ENCODE measurements at regions not wholly inside any gene's neighbourhood (a gene's known extent, or its start where the extent isn't known, plus 50 kb on each side); places are given as distances from the start of the nearest gene placed in this dataset.
"Not testable (repeated sequence)": the region's sequence is repeated elsewhere in the genome, so short reads cannot be mapped to it uniquely, and the experiment has no call there.

DNA sequence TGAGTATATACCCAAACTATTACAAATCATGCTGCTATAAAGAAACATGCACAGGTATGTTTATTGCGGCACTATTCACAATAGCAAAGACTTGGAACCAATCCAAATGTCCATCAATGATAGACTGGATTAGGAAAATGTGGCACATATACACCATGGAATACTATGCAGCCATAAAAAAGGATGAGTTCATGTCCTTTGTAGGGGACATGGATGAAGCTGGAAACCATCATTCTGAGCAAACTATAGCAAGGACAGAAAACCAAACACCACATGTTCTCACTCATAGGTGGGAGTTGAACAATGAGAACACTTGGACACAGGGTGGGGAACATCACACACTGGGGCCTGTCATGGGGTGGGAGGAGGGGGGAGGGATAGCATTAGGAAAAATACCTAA is 672.7 kb upstream of the CTNND2 start:
- TF ChIP-seq NR1H2 (CRISPR knock-in tag; IDR thresholded peaks at IDR 0.05); ESRRA (CRISPR knock-in tag; IDR thresholded peaks at IDR 0.05; ENCODE audit: borderline replicate concordance); CREB1 (CRISPR knock-in tag; IDR thresholded peaks at IDR 0.05); HMGA2 (CRISPR knock-in tag; IDR thresholded peaks at IDR 0.05); ZNF317 (CRISPR knock-in tag; IDR thresholded peaks at IDR 0.05; ENCODE audit: borderline replicate concordance, low read depth); SP1 (CRISPR knock-in tag; conservative IDR thresholded peaks at IDR 0.05): not testable (repeated sequence)
- TF ChIP-seq, protein P1, sequence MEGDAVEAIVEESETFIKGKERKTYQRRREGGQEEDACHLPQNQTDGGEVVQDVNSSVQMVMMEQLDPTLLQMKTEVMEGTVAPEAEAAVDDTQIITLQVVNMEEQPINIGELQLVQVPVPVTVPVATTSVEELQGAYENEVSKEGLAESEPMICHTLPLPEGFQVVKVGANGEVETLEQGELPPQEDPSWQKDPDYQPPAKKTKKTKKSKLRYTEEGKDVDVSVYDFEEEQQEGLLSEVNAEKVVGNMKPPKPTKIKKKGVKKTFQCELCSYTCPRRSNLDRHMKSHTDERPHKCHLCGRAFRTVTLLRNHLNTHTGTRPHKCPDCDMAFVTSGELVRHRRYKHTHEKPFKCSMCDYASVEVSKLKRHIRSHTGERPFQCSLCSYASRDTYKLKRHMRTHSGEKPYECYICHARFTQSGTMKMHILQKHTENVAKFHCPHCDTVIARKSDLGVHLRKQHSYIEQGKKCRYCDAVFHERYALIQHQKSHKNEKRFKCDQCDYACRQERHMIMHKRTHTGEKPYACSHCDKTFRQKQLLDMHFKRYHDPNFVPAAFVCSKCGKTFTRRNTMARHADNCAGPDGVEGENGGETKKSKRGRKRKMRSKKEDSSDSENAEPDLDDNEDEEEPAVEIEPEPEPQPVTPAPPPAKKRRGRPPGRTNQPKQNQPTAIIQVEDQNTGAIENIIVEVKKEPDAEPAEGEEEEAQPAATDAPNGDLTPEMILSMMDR (IDR thresholded peaks at IDR 0.05), result not testable (repeated sequence)
- TF ChIP-seq, protein P2, sequence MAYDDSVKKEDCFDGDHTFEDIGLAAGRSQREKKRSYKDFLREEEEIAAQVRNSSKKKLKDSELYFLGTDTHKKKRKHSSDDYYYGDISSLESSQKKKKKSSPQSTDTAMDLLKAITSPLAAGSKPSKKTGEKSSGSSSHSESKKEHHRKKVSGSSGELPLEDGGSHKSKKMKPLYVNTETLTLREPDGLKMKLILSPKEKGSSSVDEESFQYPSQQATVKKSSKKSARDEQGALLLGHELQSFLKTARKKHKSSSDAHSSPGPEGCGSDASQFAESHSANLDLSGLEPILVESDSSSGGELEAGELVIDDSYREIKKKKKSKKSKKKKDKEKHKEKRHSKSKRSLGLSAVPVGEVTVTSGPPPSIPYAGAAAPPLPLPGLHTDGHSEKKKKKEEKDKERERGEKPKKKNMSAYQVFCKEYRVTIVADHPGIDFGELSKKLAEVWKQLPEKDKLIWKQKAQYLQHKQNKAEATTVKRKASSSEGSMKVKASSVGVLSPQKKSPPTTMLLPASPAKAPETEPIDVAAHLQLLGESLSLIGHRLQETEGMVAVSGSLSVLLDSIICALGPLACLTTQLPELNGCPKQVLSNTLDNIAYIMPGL (CRISPR knock-in tag; IDR thresholded peaks at IDR 0.05), result not testable (repeated sequence)

Data from WTC11 (cell line).